GM23338 (cell line): ENCODE measurements at regions not wholly inside any gene's neighbourhood (a gene's known extent, or its start where the extent isn't known, plus 50 kb on each side); places are given as distances from the start of the nearest gene placed in this dataset.

Source experiments
- CREB1 ChIP-seq: fragments of 250-450 bp; sonication (Bioruptor Pico); IDR thresholded peaks from 2 replicates; pipeline ENCODE4 v1.5.0; 2020; ENCODE audit warnings: low read depth, mild to moderate bottlenecking, moderate library complexity
- EZH2 ChIP-seq: fragments of 200-600 bp; sonication (generic); IDR thresholded peaks from one replicate; pipeline ENCODE4 v1.8.0; 2017; ENCODE audit warnings: antibody characterized with exemption, mild to moderate bottlenecking, low read depth; ENCODE audit not compliant: unreplicated experiment
- EZH2phosphoT487 ChIP-seq: fragments of 200-600 bp; sonication (generic); IDR thresholded peaks from one replicate; pipeline ENCODE4 v1.8.1; 2018; ENCODE audit warnings: antibody characterized with exemption; ENCODE audit not compliant: unreplicated experiment
- JUNB ChIP-seq: IDR thresholded peaks from one replicate; pipeline ENCODE4 v1.6.1; 2016; ENCODE audit warnings: antibody characterized with exemption; ENCODE audit not compliant: unreplicated experiment
- NANOG ChIP-seq: IDR thresholded peaks from 2 replicates; pipeline ENCODE4 v1.6.1; 2016; ENCODE audit warnings: antibody characterized with exemption, borderline replicate concordance
- POLR2AphosphoS5 ChIP-seq: IDR thresholded peaks from 2 replicates; pipeline ENCODE4 v1.6.1; 2016; ENCODE audit warnings: antibody characterized with exemption, low read depth
- STAT1 ChIP-seq: IDR thresholded peaks from one replicate; pipeline ENCODE4 v1.6.1; 2016; ENCODE audit warnings: antibody characterized with exemption; ENCODE audit not compliant: unreplicated experiment
- ZNF114 ChIP-seq: fragments of 250-450 bp; sonication (Bioruptor Pico); IDR thresholded peaks from 2 replicates; pipeline ENCODE4 v1.5.0; 2020; ENCODE audit warnings: mild to moderate bottlenecking, moderate library complexity
- ZNF331 ChIP-seq: fragments of 250-450 bp; sonication (Bioruptor Pico); IDR thresholded peaks from 2 replicates; pipeline ENCODE4 v1.5.0; 2020; ENCODE audit warnings: low read depth, mild to moderate bottlenecking, moderate library complexity
- TF ChIP-seq, protein P1 (sequence below), 2 experiments: fragments of 200-600 bp in 1 of 2; sonication (generic) in 1 of 2; conservative IDR thresholded peaks; 2 replicates each; pipeline versions ENCODE4 v1.5.1 to v1.6.1; 2016 to 2017; ENCODE audit warnings: antibody characterized with exemption in 2 of 2, low read depth in 2 of 2, mild to moderate bottlenecking in 2 of 2, moderate library complexity in 1 of 2
- TF ChIP-seq, protein P2 (sequence below): IDR thresholded peaks from one replicate; pipeline ENCODE4 v1.6.1; 2018; ENCODE audit warnings: antibody characterized with exemption; ENCODE audit not compliant: unreplicated experiment
- TF ChIP-seq, protein P3 (sequence below): IDR thresholded peaks from 2 replicates; pipeline ENCODE4 v1.6.1; 2016; ENCODE audit warnings: antibody characterized with exemption

DNA sequence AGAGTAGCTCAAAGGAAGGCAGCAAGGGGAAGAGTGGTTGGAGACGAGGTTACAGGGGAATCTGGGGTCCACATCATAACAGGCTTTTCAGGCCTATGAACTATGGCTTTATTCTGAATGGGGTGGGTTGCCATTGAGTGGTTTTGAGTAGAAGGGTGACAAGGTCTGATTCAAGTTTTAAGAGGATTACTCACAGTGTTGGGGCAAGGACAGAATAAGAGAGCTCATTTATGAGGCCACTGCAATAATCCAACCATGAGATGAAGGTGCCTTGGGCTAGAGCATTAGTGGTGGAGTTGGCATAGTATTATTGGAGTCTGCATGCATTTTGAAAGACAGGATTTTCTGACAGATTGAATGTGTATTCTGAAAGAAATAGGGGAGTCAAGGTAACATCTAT lies 315.9 kb downstream of the RNF144A start:
- TF ChIP-seq, protein P1, sequence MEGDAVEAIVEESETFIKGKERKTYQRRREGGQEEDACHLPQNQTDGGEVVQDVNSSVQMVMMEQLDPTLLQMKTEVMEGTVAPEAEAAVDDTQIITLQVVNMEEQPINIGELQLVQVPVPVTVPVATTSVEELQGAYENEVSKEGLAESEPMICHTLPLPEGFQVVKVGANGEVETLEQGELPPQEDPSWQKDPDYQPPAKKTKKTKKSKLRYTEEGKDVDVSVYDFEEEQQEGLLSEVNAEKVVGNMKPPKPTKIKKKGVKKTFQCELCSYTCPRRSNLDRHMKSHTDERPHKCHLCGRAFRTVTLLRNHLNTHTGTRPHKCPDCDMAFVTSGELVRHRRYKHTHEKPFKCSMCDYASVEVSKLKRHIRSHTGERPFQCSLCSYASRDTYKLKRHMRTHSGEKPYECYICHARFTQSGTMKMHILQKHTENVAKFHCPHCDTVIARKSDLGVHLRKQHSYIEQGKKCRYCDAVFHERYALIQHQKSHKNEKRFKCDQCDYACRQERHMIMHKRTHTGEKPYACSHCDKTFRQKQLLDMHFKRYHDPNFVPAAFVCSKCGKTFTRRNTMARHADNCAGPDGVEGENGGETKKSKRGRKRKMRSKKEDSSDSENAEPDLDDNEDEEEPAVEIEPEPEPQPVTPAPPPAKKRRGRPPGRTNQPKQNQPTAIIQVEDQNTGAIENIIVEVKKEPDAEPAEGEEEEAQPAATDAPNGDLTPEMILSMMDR (conservative IDR thresholded peaks at IDR 0.05; ENCODE audit: low read depth in 2 of 2) = no peak
- TF ChIP-seq EZH2 (no peak), POLR2AphosphoS5 (no peak), ZNF114 (CRISPR knock-in tag) (no peak), EZH2phosphoT487 (no peak), JUNB (no peak), STAT1 (no peak), CREB1 (no peak), ZNF331 (CRISPR knock-in tag) (no peak), NANOG (no peak)
- TF ChIP-seq, protein P2, sequence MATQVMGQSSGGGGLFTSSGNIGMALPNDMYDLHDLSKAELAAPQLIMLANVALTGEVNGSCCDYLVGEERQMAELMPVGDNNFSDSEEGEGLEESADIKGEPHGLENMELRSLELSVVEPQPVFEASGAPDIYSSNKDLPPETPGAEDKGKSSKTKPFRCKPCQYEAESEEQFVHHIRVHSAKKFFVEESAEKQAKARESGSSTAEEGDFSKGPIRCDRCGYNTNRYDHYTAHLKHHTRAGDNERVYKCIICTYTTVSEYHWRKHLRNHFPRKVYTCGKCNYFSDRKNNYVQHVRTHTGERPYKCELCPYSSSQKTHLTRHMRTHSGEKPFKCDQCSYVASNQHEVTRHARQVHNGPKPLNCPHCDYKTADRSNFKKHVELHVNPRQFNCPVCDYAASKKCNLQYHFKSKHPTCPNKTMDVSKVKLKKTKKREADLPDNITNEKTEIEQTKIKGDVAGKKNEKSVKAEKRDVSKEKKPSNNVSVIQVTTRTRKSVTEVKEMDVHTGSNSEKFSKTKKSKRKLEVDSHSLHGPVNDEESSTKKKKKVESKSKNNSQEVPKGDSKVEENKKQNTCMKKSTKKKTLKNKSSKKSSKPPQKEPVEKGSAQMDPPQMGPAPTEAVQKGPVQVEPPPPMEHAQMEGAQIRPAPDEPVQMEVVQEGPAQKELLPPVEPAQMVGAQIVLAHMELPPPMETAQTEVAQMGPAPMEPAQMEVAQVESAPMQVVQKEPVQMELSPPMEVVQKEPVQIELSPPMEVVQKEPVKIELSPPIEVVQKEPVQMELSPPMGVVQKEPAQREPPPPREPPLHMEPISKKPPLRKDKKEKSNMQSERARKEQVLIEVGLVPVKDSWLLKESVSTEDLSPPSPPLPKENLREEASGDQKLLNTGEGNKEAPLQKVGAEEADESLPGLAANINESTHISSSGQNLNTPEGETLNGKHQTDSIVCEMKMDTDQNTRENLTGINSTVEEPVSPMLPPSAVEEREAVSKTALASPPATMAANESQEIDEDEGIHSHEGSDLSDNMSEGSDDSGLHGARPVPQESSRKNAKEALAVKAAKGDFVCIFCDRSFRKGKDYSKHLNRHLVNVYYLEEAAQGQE = no peak
- TF ChIP-seq, protein P3, sequence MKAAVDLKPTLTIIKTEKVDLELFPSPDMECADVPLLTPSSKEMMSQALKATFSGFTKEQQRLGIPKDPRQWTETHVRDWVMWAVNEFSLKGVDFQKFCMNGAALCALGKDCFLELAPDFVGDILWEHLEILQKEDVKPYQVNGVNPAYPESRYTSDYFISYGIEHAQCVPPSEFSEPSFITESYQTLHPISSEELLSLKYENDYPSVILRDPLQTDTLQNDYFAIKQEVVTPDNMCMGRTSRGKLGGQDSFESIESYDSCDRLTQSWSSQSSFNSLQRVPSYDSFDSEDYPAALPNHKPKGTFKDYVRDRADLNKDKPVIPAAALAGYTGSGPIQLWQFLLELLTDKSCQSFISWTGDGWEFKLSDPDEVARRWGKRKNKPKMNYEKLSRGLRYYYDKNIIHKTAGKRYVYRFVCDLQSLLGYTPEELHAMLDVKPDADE = no peak
